Stimulated activated CD4-positive, alpha-beta T cell treated with anti-CD3 and anti-CD28 coated beads, Interleukin-2, amount 100 ng/mL, for 4 hours (primary cell): ENCODE measurements at regions not wholly inside any gene's neighbourhood (a gene's known extent, or its start where the extent isn't known, plus 50 kb on each side); places are given as distances from the start of the nearest gene placed in this dataset.

Experiments used
- DNase-seq: peaks from one replicate; pipeline ENCODE4 v3.0.0-alpha.2; 2020; ENCODE audit warnings: low read depth

DNA sequence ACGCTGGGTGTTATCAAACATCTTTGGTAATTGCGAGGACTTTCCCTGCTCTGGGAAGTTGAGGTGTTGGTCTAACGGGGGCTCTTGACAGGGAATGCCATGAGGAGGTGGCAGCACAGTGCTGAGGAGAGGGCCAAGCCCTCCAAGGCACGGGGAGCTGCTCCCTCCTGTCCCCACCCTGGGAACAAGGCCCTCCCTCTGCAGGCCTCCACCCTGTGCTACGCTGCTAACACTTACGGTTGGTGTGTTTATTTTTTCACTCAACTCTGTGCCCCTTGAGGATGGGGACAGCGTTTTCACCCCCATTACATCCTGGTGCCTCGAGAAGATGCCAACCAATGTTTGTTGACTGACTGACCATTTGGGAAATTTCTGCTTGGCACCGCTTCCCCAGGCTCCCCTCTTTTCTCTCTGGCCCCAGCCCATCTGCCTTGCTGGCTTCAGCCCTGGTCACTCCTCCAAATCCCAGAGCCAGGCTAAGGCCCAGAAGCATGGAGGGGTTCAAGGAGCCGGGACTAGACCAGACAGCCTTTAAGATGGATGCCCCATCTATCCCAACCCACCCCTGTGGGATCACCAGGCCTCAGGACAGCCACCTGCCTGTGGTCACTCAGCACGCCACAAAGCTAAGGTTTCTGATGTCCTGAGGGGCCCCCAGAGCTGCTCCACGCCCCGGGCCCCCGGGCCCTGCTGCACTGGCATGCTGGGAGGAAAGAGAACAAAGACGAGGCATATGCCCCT is 125.7 kb downstream of the BARX1 start:
- DNase-seq = no peak

DNA sequence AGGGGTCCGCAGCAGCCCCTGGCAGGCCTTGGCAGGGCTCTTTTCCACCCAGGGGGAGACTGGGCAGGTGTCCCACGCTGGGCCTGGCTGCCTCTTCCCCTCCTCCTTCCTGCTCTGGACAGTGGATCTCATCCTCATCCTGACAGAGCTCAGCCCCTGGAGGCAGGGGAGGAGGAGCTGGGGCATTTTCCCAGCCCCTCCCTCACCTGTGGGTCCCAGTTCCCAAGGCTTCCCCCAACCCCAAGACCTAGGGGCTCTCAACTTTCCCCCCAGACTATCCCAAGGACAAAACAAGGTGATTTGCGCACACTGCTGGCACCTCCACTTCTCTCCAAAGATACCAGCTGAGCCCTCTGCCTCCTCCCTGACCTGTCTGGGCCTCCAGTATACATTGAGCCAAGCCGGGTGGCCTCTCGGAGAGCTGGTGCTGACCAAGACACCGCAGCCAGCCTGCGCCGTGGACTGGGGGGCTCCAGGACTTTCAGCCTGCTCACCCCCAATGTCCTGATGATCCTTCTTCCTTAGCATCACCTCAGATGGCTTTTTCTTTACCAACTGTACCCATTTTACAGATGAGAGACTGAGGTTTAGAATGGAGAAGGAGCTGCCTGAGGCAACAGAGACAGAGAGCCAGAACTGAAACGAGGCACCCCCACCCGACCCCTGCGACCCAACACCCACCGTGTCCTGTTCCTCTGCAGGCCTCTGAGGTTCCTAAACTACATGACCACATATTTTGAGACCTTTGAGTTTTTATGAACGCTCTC is 126.6 kb downstream of the BARX1 start:
- no peak for DNase-seq

GRCh38 chr9:93827545-93828330 is 127.4 kb downstream of the BARX1 start:
- no peak for DNase-seq

DNA sequence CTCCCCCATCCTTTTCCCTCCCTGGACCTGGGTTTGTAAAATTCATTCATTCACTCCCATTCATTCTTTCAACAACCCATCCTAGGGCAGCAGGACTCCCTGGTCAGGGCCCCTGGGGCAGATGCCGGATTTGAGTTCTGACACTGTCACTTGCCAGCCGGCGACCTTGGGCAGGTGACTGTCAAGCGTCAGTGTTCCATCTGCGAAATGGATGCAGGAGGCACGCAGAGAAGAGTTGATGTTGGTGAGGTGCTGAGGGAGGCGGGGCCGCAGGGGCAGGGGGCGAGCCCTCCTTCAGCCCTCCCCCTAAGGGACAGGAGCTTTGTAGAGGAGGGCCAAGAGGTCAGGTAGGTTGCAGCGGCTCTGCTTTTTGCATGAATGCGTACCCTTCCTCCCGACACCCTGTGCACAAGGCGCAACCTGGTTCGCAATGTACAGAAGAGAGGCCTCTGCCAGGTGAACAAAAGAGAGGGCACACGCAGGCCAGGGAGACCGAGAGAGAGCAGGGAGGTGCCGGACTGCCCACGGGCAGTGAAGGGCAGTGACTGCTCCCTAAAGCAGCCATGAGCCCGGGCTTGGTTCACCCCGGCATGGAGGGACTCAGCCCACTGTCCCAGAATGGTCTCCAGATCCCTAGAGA is 128.1 kb downstream of the BARX1 start:
- DNase-seq = no peak

DNA sequence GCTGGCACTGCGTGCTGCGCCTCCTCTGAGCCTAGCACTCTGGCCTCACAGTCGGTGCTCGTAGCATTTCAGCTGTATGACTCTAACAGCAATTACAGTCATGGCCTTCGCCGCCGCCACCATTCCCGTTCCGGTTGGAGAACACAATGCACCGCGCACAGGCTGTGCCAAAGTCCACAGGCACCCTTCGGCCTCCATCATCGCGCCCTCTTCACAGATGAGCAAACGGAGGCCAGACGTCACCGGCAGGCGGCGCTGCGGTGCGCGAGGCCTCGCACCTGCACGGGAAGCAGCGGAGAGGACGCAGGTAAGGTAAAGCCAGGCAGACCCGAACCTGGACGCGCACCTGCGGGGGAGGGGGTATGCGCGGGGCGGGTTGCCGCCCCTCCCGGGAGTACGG is 128.9 kb downstream of the BARX1 start:
- DNase-seq = peak; percentile 11

GRCh38 chr9:93825348-93826115 is 129.6 kb downstream of the BARX1 start:
- DNase-seq = no peak

- DNase-seq = no peak
These were observed 130.5 kb downstream of the BARX1 start for GRCh38 chr9:93824386-93825294.

- no peak for DNase-seq
These were observed 131.7 kb downstream of the BARX1 start for GRCh38 chr9:93823245-93824072.

- no peak for DNase-seq
These were observed 132.9 kb downstream of the BARX1 start for GRCh38 chr9:93822229-93822628.

DNA sequence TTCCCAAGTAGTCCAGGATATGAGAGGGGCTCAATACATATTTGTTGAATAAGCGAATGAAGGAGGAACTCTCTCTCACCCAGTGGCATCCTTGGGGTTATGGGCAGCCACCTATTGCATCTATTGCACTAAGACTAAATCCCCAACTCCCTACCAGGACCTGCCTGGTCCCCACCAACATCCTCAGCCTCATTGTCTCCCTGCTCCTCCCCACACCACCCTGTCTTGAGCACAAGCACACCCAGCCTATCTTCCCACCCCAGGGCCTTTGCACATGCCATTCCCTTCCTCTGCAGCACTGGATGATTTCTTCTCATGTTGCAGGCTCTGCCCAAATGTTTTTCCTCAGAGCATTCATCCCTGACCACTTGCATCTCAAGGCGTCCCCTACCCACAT is 133.8 kb downstream of the BARX1 start:
- DNase-seq = no peak

- no peak for DNase-seq
These were observed 134.4 kb downstream of the BARX1 start for GRCh38 chr9:93820667-93821306.

DNA sequence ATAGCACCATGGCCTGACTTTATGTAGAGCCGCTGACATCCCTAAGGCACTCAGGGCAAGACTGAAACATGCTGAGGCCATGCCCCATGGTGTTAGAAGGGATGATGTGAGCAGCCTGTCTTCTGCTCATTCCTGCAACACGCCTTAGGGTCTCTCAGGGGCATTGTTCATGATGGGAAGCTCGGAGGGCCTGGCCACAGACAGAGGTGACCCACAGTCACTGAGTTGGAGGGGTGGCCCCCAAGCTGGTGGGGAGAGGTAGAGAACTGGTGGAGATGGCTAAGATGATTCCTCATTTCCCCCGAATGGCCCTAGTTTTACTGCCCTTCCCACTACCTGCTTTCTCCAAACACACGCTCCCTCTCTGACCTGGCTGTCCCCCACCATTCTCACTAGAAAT is 135.2 kb downstream of the BARX1 start:
- DNase-seq = no peak

DNA sequence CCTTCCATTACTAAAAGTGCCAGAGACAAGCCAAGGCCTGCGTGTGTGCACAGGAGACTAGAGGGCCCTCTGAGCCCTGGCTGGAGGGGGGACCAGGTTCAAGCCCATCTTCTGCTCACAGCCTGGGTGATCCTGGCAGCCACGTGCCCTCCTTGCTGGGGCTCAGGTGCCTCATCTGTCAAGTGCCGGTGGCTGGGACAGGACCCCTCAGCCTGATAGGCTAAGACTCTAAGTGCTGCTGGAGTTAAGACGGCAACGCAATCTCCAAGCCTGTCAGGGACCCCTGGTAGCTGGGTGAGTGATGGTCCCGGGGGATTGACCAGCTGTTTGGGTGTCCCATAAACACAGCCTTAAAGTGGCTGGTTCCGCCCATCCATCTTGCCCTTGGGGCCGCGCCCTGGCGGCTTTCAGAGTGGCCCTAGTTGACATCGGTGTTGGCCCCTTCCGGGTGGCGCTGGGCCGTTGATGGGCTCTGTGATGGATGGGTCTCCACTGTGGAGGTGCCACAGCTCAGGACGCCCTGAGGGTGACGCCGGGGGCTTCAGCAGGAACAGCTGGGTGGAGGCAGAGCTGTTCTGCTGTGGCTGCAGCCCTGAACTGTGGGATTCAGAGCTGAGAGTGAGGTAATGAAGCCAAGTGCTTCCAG is 136.2 kb downstream of the BARX1 start:
- DNase-seq = no peak

DNA sequence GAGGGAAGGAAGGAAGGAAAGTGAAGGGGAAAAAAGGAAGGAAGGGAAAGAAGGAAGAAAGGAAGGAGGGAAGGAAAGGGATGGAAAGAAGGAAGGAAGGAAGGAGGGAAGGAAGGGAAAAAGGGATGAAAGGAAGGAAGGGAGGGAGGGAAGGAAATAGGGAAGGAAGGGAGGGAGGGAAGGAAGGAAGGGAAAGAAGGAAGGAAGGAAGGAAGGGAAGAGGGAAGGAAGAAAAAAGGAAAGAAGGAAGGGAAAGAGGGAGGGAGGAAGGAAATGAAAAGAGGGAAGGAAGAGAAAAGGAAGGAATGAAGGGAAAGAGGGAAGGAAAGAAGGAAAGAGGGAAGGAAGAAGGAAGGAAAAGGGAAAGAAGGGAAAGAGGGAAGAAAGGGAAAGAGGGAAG is 136.9 kb downstream of the BARX1 start:
- no peak for DNase-seq

DNA sequence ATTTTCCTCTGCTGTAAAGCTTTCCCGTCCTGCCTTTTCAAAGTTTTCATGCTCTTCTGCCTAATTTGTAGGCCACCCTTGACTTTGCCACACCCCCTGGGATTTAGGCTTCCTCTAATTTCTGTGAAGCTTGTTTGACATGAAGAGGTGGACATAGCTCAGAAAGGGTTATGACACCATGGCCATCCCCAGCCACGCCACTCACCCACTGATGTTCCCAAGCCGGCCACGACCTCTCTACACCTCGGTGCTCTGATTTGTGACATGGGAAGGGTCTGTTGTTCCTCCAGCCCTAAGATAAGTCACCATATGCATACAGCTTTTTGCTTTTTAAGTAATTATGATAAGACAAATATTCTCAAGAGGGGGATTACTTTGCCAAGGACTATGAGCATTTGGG is 139.5 kb downstream of the BARX1 start:
- no peak for DNase-seq

DNA sequence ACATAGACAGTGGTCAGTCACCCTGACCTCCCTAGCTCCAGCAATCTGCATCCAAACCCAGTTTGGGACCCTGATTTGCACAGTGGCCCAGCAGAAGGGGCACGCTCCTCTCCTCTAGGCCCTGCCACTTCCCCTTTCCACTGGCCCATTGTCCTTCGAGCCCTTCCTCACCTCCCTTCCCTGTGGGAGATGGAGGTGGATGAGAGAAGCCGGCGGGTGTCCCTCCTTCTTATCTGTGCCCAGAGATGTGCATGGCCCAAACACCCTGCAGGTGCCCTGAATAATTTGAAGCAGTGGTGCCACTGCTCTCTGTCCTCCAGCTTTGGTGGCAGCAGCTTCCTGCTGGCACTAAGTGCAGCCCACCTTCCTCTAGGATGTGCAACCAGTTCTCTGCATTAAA is 140.0 kb downstream of the BARX1 start:
- DNase-seq = no peak

DNA sequence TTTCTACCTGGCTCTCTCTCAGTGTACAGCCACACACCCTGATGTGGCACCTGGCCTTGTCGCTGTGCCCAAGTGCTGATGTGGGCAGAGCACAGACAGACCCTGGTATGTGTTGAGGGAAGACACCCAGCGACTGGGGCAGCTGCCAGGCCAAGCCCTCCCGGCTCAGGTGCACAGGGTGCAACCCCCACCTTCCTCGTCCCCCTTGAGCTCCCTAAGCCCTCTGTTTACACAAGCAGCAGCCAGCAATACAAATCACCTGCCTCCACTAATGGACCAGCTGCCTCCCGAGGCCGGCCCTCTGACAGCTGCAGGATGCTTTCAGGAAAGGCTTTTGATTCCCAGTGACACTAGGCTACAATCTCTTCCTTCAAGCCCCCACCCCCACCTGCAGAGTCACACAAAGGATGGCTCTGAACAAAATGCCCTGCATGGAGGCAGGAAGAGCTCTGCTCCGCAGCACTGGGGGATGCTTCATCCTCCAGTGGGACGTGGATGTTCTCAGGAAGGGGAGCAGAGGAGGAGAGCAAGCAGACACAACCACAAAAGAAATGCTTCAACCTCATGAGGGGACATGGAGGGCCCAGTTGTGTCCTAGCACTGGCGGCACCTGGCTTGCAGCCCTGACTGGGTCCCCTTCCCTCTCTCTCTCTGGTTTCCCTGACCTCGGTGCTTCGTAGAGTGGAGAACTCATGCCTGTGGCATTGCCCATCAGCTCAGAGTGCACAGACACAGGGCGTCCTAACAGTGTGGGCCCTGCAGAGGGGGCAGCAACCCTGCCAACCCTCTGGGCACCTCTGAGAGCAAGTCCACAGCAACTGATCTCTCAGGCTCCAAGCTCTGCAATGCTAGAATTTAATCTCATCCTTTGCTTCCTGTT is 140.8 kb downstream of the BARX1 start:
- DNase-seq = no peak
